Calu3 (cell line): ENCODE measurements at regions not wholly inside any gene's neighbourhood (a gene's known extent, or its start where the extent isn't known, plus 50 kb on each side); places are given as distances from the start of the nearest gene placed in this dataset.

Experiments
- BruUV-seq: library from RNA; stranded (reverse); fragments of 400-500 nt; replicated peaks from 2 replicates; lab custom pipeline; 2021; lab: Mats Ljungman, UMichigan
- CTCF ChIA-PET: fragments of 300-600 bp; sonication (Branson Sonifier 250); formaldehyde crosslinking; loops from one replicate; lab custom pipeline; 2022; ENCODE audit warnings: antibody characterized with exemption; lab: Charles Lee
- DNase-seq: peaks from one replicate; pipeline ENCODE4 v3.0.0; 2022
- H3K27ac Mint-ChIP-seq: one replicate; pipeline ENCODE4 v1.8.0; 2022; ENCODE audit warnings: mixed read lengths; ENCODE audit not compliant: unreplicated experiment
- H3K27me3 Mint-ChIP-seq: one replicate; pipeline ENCODE4 v1.8.0; 2022; ENCODE audit warnings: mixed read lengths; ENCODE audit not compliant: unreplicated experiment
- H3K36me3 Mint-ChIP-seq: one replicate; pipeline ENCODE4 v1.8.0; 2022; ENCODE audit warnings: mild to moderate bottlenecking, moderate library complexity, mixed read lengths; ENCODE audit not compliant: insufficient read depth, unreplicated experiment
- H3K4me1 Mint-ChIP-seq: one replicate; pipeline ENCODE4 v1.8.0; 2022; ENCODE audit warnings: mild to moderate bottlenecking, low read depth, mixed read lengths; ENCODE audit not compliant: unreplicated experiment
- H3K4me3 Mint-ChIP-seq: one replicate; pipeline ENCODE4 v1.8.0; 2022; ENCODE audit warnings: mild to moderate bottlenecking, low read depth, moderate library complexity, mixed read lengths; ENCODE audit not compliant: unreplicated experiment
- H3K9me3 Mint-ChIP-seq: one replicate; pipeline ENCODE4 v1.8.0; 2022; ENCODE audit warnings: low read depth, mixed read lengths; ENCODE audit not compliant: unreplicated experiment
- intact Hi-C: fragments of 100-400 bp; cut with micrococcal nuclease; formaldehyde crosslinking; loops from one replicate; pipeline ENCODE4 v1.10.0; 2022; ENCODE audit not compliant: unreplicated experiment
- TF ChIP-seq, protein P1 (sequence below): fragments of 200-600 bp; IDR thresholded peaks from one replicate; pipeline ENCODE4 v1.8.0; 2022; ENCODE audit warnings: antibody characterized with exemption; ENCODE audit not compliant: unreplicated experiment

DNA sequence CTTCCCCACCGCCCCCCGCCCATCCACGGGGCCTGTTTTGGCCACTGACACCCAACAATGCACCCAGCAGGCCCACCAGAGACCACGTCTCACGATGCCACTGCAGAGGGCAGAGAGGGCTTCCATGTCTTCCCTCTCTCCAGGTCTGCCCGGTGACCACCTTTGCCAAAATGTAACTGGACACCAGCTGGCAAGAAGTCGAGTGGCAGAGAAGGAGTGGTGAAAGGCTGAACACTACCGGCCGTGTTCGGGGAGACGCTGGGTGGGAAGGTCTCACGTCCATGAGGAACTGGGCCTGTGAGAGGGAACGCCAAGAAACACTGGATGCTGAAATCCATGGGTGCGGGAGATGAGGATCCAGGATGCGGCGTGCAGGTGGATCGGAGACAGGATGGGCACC, 308.2 kb downstream of the ADGRD1 start:
- no TSS peak for BruUV-seq
- no peak for DNase-seq
- Mint-ChIP-seq H3K9me3 (peaks cover 5% of the 10 kb centered on the region), H3K4me3 (no peak overlapping the region), H3K4me1 (no peaks in the 10 kb centered on the region), H3K27ac (no peak overlapping the region), H3K36me3 (no peaks in the 10 kb centered on the region), H3K27me3 (peaks cover 79% of the 10 kb centered on the region)
- CTCF ChIA-PET = no interaction called here
- TF ChIP-seq, protein P1, sequence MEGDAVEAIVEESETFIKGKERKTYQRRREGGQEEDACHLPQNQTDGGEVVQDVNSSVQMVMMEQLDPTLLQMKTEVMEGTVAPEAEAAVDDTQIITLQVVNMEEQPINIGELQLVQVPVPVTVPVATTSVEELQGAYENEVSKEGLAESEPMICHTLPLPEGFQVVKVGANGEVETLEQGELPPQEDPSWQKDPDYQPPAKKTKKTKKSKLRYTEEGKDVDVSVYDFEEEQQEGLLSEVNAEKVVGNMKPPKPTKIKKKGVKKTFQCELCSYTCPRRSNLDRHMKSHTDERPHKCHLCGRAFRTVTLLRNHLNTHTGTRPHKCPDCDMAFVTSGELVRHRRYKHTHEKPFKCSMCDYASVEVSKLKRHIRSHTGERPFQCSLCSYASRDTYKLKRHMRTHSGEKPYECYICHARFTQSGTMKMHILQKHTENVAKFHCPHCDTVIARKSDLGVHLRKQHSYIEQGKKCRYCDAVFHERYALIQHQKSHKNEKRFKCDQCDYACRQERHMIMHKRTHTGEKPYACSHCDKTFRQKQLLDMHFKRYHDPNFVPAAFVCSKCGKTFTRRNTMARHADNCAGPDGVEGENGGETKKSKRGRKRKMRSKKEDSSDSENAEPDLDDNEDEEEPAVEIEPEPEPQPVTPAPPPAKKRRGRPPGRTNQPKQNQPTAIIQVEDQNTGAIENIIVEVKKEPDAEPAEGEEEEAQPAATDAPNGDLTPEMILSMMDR = no peak
- intact Hi-C loops = no loop called here

DNA sequence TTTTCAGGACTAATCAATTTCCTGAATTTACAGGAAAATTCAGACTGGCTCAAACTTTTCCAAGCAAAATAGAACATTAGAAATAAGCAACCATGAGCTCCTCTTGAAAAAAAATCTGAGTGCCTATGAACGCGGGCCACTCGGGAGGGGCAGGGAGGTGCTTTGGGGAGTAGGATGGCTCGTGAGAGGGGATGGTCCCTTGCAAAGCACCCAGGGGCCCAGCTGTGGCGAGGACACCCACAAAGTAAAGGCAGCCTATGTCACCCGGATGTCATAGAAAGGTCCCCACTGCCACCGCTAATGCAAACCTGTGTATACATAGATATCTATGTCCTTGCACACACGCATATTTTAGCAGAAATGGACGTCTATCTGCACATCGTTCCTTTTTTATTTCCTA, 309.9 kb downstream of the ADGRD1 start:
- H3K27ac Mint-ChIP-seq = no peak overlapping the region
- CTCF ChIA-PET = no interaction called here
- intact Hi-C loops = no loop called here

DNA sequence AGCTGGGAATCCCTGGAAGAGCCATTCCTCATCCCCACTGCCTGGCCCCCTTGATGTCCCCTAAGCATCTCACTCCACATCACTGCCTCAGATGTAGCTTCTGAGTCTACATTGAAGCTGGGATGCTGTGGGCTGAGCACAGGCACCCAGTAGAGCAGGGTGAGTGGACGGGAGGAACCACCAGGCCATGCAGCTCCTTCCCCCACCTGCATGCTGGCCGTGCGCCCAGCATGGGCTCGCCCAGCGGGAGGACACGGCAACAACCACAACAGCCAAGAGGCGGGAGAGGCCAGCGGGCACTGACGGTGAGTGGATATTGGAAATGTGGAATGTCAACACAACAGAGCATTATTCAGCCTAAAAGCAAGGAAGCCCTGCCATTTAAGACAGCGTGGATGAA, 310.9 kb downstream of the ADGRD1 start:
- Mint-ChIP-seq H3K4me3 (no peak overlapping the region), H3K9me3 (no peaks in the 10 kb centered on the region), H3K36me3 (no peaks in the 10 kb centered on the region), H3K27me3 (peaks cover 71% of the 10 kb centered on the region), H3K4me1 (no peaks in the 10 kb centered on the region), H3K27ac (no peak overlapping the region)
- TF ChIP-seq, protein P1 = no peak
- DNase-seq = peak; percentile 51
- intact Hi-C loops = no loop called here
- BruUV-seq = no TSS peak
- CTCF ChIA-PET = no interaction called here

More for the DNA sequence above, 309.9 kb downstream of the ADGRD1 start:
- TF ChIP-seq, protein P1 = no peak
- H3K4me1 Mint-ChIP-seq = no peaks in the 10 kb centered on the region
- H3K36me3 Mint-ChIP-seq = no peaks in the 10 kb centered on the region
- H3K9me3 Mint-ChIP-seq = peaks cover 2% of the 10 kb centered on the region
- H3K27me3 Mint-ChIP-seq = peaks cover 81% of the 10 kb centered on the region
- no peak overlapping the region for H3K4me3 Mint-ChIP-seq
- BruUV-seq = no TSS peak
- no peak for DNase-seq

DNA sequence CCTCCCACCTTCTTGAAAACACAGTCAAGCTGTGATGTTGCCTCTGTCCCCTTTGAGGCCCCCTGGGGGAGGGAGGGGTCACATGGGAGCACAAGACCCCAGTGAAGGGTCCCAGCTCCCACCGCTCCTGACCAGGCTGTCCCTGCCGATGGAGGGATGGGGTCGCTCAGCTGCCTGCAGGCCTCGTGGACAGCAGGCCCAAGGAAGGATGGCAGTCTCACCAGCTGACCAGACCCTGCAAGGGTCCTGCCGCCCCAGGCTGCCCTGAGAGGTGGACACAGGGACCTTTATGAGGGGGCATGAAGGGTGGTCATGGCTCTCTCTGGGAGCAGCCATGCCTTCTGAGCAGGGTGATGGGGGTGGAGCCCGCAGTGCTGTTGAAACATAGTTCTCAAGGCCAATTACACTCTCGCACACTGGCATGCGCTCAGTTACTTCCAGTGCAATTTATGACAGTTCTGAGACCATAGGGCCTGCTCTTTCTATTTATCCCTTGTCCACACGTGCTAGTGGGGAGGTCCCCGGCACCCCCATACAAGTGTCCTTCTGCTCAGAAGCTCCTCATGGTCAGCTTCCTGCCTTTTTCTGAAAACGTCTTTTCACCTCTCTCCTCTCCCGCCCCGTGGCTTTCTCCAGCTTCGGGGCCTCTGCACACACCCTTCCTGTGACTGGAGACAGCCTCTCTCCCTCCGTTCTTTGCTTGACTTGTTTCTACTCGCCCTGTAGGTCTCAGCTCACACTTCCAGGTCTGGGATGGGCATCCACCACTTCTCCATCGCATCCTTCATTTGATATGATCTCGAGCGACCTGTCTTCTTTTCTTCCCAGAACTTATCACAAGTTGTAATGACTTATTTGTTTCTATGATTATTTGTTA, 313.1 kb downstream of the ADGRD1 start:
- CTCF ChIA-PET = interaction anchor here (0.5 kb wide), 1 partner anchor 11 kb away, joined by 6 read pairs; no protein-coding TSS in a partner anchor
- H3K27ac Mint-ChIP-seq = no peak overlapping the region
- no peaks in the 10 kb centered on the region for H3K9me3 Mint-ChIP-seq
- no TSS peak for BruUV-seq
- no peak for DNase-seq
- no peaks in the 10 kb centered on the region for H3K4me1 Mint-ChIP-seq
- TF ChIP-seq, protein P1 = no peak
- peaks cover 56% of the 10 kb centered on the region for H3K27me3 Mint-ChIP-seq
- intact Hi-C loops = no loop called here
- no peak overlapping the region for H3K4me3 Mint-ChIP-seq
- H3K36me3 Mint-ChIP-seq = no peaks in the 10 kb centered on the region
